ENCODE measurements at regions not wholly inside any gene's neighbourhood (a gene's known extent, or its start where the extent isn't known, plus 50 kb on each side); places are given as distances from the start of the nearest gene placed in this dataset.
"Not testable (repeated sequence)": the region's sequence is repeated elsewhere in the genome, so short reads cannot be mapped to it uniquely, and the experiment has no call there.

DNA sequence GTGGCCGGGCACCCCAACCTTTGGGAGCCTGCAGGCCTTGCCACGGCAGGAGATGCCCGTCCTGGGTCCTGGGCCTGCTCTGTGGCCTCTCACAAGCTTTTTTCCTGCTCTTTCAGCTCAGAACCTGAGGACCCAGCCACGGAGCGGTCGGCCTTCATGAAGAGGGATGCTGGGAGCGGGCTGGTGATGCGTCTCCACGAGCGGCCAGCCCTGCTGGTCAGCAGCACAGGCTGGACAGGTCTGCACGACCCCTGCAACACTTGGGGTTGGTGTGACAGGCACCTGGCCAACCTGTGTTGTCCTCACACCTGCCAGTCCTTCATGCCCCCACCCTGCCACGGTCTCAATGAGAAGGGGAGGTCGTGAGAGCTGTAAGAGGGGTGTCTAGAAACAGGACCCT, 170.0 kb downstream of the ADRA2C start:
- TF ChIP-seq, protein P1, sequence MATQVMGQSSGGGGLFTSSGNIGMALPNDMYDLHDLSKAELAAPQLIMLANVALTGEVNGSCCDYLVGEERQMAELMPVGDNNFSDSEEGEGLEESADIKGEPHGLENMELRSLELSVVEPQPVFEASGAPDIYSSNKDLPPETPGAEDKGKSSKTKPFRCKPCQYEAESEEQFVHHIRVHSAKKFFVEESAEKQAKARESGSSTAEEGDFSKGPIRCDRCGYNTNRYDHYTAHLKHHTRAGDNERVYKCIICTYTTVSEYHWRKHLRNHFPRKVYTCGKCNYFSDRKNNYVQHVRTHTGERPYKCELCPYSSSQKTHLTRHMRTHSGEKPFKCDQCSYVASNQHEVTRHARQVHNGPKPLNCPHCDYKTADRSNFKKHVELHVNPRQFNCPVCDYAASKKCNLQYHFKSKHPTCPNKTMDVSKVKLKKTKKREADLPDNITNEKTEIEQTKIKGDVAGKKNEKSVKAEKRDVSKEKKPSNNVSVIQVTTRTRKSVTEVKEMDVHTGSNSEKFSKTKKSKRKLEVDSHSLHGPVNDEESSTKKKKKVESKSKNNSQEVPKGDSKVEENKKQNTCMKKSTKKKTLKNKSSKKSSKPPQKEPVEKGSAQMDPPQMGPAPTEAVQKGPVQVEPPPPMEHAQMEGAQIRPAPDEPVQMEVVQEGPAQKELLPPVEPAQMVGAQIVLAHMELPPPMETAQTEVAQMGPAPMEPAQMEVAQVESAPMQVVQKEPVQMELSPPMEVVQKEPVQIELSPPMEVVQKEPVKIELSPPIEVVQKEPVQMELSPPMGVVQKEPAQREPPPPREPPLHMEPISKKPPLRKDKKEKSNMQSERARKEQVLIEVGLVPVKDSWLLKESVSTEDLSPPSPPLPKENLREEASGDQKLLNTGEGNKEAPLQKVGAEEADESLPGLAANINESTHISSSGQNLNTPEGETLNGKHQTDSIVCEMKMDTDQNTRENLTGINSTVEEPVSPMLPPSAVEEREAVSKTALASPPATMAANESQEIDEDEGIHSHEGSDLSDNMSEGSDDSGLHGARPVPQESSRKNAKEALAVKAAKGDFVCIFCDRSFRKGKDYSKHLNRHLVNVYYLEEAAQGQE (IDR thresholded peaks at IDR 0.05; ENCODE audit: borderline replicate concordance), result no peak
- TF ChIP-seq MXI1 (conservative IDR thresholded peaks at IDR 0.05; ENCODE audit: poor library complexity, severe bottlenecking) (no peak), SMC3 (conservative IDR thresholded peaks at IDR 0.05; ENCODE audit: poor library complexity) (no peak), EZH2 (IDR thresholded peaks at IDR 0.05; ENCODE audit: borderline replicate concordance, insufficient read depth, low read length, poor library complexity, severe bottlenecking) (no peak), TAF1 (IDR thresholded peaks at IDR 0.05; ENCODE audit: low read depth) (no peak), POLR2AphosphoS5 (IDR thresholded peaks at IDR 0.05) (no peak), EP300 (conservative IDR thresholded peaks at IDR 0.05; ENCODE audit: poor library complexity, severe bottlenecking) (no peak), RAD21 (conservative IDR thresholded peaks at IDR 0.05) (no peak)
- TF ChIP-seq, protein P2, sequence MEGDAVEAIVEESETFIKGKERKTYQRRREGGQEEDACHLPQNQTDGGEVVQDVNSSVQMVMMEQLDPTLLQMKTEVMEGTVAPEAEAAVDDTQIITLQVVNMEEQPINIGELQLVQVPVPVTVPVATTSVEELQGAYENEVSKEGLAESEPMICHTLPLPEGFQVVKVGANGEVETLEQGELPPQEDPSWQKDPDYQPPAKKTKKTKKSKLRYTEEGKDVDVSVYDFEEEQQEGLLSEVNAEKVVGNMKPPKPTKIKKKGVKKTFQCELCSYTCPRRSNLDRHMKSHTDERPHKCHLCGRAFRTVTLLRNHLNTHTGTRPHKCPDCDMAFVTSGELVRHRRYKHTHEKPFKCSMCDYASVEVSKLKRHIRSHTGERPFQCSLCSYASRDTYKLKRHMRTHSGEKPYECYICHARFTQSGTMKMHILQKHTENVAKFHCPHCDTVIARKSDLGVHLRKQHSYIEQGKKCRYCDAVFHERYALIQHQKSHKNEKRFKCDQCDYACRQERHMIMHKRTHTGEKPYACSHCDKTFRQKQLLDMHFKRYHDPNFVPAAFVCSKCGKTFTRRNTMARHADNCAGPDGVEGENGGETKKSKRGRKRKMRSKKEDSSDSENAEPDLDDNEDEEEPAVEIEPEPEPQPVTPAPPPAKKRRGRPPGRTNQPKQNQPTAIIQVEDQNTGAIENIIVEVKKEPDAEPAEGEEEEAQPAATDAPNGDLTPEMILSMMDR (IDR thresholded peaks at IDR 0.05; ENCODE audit: poor library complexity, severe bottlenecking), result no peak
- Histone ChIP-seq H3K36me3 (ENCODE audit: insufficient read depth, low read length) (no peaks in the 10 kb centered on the region), H3K4me3 (ENCODE audit: low read length) (no peak overlapping the region), H3K27ac (ENCODE audit: low read length) (no peak overlapping the region), H3K9me2 (ENCODE audit: insufficient read depth, low read length) (no peaks in the 10 kb centered on the region), H3F3A (ENCODE audit: insufficient read depth, low read length, poor library complexity, severe bottlenecking) (no peaks in the 10 kb centered on the region), H3K9ac (ENCODE audit: low read length) (no peak overlapping the region), H3K27me3 (ENCODE audit: insufficient read depth, low read depth, low read length) (no peaks in the 10 kb centered on the region), H2AFZ (ENCODE audit: low read depth, low read length) (no peak overlapping the region), H3K4me2 (ENCODE audit: low read length) (no peak overlapping the region), H4K20me1 (ENCODE audit: insufficient read depth) (no peaks in the 10 kb centered on the region), H3K79me2 (replicated peaks; ENCODE audit: insufficient read depth, low read length) (no peaks in the 10 kb centered on the region), H3K9me3 (ENCODE audit: low read length) (no peaks in the 10 kb centered on the region)

DNA sequence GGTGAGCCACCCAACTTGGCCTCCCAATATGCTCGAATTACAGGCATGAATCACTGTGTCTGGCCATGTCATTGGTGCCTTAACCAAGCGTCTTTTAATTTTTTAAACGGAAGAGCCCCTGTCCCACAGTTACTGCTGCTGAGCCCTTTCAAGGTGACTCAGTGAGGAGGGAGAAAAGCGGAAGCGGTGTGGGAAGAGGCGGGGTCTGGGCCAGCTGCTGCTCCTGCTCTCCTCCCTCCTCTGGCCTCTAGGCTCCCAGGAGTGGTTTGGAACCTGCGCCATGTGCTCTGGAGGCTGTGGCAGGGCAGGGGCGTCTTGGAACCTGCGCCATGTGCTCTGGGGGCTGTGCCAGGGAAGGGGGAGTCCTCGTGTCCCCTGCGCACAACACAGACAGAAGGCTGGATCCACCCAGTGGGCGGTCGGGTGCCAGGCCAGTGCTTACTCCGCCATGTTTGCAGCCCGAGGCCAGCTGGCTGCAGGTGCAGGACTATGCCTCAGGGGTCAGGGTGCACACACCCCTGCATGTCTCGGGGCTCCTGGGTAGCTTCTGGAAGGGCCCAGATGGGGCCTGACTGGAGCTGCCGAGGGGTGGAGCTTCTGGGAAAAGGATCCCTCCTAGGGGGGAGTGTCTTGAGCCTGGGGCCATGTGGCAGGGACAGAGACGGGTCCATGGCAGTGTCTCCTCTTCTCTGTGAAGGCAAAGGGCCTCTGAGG, 171.8 kb downstream of the ADRA2C start:
- H3K27me3 ChIP-seq (ENCODE audit: insufficient read depth, low read depth, low read length); H3K9me2 ChIP-seq (ENCODE audit: insufficient read depth, low read length); H3K36me3 ChIP-seq (ENCODE audit: insufficient read depth, low read length); H3K79me2 ChIP-seq (replicated peaks; ENCODE audit: insufficient read depth, low read length); H3K4me3 ChIP-seq (ENCODE audit: low read length); H3K9me3 ChIP-seq (ENCODE audit: low read length); H3K27ac ChIP-seq (ENCODE audit: low read length); H2AFZ ChIP-seq (ENCODE audit: low read depth, low read length); H3K9ac ChIP-seq (ENCODE audit: low read length); H4K20me1 ChIP-seq (ENCODE audit: insufficient read depth); H3F3A ChIP-seq (ENCODE audit: insufficient read depth, low read length, poor library complexity, severe bottlenecking); H3K4me2 ChIP-seq (ENCODE audit: low read length): not testable (repeated sequence)

DNA sequence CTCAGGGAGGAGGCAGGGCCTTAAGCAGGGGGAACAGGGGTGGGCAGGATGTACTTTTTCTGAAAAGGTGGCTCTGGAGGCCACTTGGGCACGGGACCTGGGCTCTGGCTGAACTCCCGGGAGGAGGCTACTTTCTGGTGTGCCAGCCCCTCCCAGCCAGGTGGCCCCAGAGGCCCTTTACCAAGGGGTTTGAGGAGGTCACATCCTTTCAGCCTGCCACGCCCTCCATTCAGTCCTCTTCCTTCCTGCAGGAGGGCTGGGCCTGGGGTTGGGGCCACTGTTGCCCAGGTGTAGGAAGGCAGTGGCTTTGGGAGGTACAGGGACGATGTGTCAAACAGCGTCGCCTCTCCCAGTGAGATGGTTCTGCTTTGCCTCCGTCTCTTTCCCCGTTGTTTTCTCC, 172.5 kb downstream of the ADRA2C start:
- not testable (repeated sequence) for H3K4me2 ChIP-seq (ENCODE audit: low read length); H3F3A ChIP-seq (ENCODE audit: insufficient read depth, low read length, poor library complexity, severe bottlenecking); H3K4me3 ChIP-seq (ENCODE audit: low read length); H3K27me3 ChIP-seq (ENCODE audit: insufficient read depth, low read depth, low read length); H3K9me3 ChIP-seq (ENCODE audit: low read length); H2AFZ ChIP-seq (ENCODE audit: low read depth, low read length); H3K9ac ChIP-seq (ENCODE audit: low read length); H3K9me2 ChIP-seq (ENCODE audit: insufficient read depth, low read length); H3K27ac ChIP-seq (ENCODE audit: low read length); H3K79me2 ChIP-seq (replicated peaks; ENCODE audit: insufficient read depth, low read length); H3K36me3 ChIP-seq (ENCODE audit: insufficient read depth, low read length); H4K20me1 ChIP-seq (ENCODE audit: insufficient read depth)

DNA sequence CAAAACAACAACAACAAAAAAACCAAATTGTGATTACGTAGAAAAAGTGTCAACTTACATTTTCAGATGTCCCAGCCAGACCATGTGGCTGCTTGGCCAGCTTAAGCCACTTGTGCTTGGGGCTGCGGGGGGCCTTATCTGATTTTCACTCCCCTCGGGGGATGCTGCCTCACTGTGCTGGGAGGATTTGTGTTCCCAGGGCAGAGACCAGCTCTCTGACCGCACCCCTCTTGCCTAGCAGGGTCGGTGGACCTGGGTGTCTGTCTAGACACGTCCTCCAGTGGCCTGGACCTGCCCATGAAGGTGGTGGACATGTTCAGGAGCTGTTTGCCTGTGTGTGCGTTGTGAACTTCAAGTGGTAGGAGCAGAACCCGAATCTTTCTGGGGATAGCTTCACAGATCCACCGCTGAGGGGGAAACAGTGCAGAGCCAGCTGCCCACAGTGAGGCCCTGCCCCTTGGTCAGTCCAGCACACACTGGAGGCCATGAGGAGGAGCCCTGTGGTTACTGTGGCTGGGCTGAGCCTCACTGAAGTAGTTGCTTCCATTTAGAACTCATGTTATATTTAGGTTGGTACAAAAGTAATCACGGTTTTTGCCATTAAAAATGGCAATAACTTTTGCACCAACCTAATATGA, 173.9 kb downstream of the ADRA2C start:
- H2AFZ ChIP-seq (ENCODE audit: low read depth, low read length); H4K20me1 ChIP-seq (ENCODE audit: insufficient read depth): not testable (repeated sequence)

More for the DNA sequence above, 173.9 kb downstream of the ADRA2C start:
- not testable (repeated sequence) for H3K9ac ChIP-seq (ENCODE audit: low read length); H3K4me3 ChIP-seq (ENCODE audit: low read length); H3K36me3 ChIP-seq (ENCODE audit: insufficient read depth, low read length); H3K9me2 ChIP-seq (ENCODE audit: insufficient read depth, low read length); H3K4me2 ChIP-seq (ENCODE audit: low read length); H3K27ac ChIP-seq (ENCODE audit: low read length); H3K9me3 ChIP-seq (ENCODE audit: low read length); H3K27me3 ChIP-seq (ENCODE audit: insufficient read depth, low read depth, low read length); H3K79me2 ChIP-seq (replicated peaks; ENCODE audit: insufficient read depth, low read length); H3F3A ChIP-seq (ENCODE audit: insufficient read depth, low read length, poor library complexity, severe bottlenecking)
